Activated CD4-positive, alpha-beta T cell treated with anti-CD3 and anti-CD28 coated beads for 36 hours (primary cell): ENCODE measurements at regions not wholly inside any gene's neighbourhood (a gene's known extent, or its start where the extent isn't known, plus 50 kb on each side); places are given as distances from the start of the nearest gene placed in this dataset.
A peak's percentile ranks its signal among the peaks of the same experiment; 100 is the strongest.

Experiments
- ATAC-seq: fragments of 200-7000 bp; cut with Tn5 transposase; one replicate; pipeline ENCODE4 v1.10.0; 2021; ENCODE audit warnings: mild to moderate bottlenecking, moderate library complexity
- CTCF ChIA-PET: fragments of 350-600 bp; sonication (Branson Sonifier 250); formaldehyde crosslinking; loops from one replicate; lab custom pipeline; 2021; ENCODE audit warnings: antibody characterized with exemption; lab: Charles Lee
- POLR2A ChIA-PET: fragments of 350-600 bp; sonication (Branson Sonifier 250); formaldehyde crosslinking; loops from one replicate; lab custom pipeline; 2021; ENCODE audit warnings: antibody characterized with exemption, inconsistent platforms; lab: Charles Lee
- DNase-seq: peaks from one replicate; pipeline ENCODE4 v3.0.0-alpha.2; 2020
- H3K27ac Mint-ChIP-seq: one replicate; pipeline ENCODE4 v1.8.0; 2021; ENCODE audit warnings: mixed read lengths
- H3K27me3 Mint-ChIP-seq: one replicate; pipeline ENCODE4 v1.8.0; 2021; ENCODE audit warnings: mixed read lengths
- H3K36me3 Mint-ChIP-seq: one replicate; pipeline ENCODE4 v1.8.0; 2021; ENCODE audit warnings: low read depth, mixed read lengths
- H3K4me1 Mint-ChIP-seq: one replicate; pipeline ENCODE4 v1.8.0; 2021; ENCODE audit warnings: mixed read lengths
- H3K4me3 Mint-ChIP-seq: one replicate; pipeline ENCODE4 v1.8.0; 2021; ENCODE audit warnings: mild to moderate bottlenecking, moderate library complexity, mixed read lengths
- H3K9me3 Mint-ChIP-seq: one replicate; pipeline ENCODE4 v1.8.0; 2021; ENCODE audit warnings: low read depth, mixed read lengths
- intact Hi-C, 2 experiments: fragments of 100-400 bp; cut with DNase I in 1 of 2; cut with micrococcal nuclease in 1 of 2; formaldehyde crosslinking; loops; one replicate each; pipeline versions ENCODE4 v1.14.2 to v1.15.1; 2022 to 2024; cut with DNase I, micrococcal nuclease

GRCh38 chr15:38614621-38615020 lies 50.0 kb upstream of the RASGRP1 start:
- intact Hi-C loops, result loop anchor here in 1 of 2 experiments (10.0 kb wide), 1 partner anchor 1010 kb away; no protein-coding TSS in a partner anchor
- Mint-ChIP-seq H3K9me3 (no peaks in the 10 kb centered on the region), H3K4me1 (peaks cover 47% of the 10 kb centered on the region), H3K36me3 (peaks cover 4% of the 10 kb centered on the region), H3K27me3 (no peaks in the 10 kb centered on the region), H3K4me3 (no peak overlapping the region), H3K27ac (peak overlapping the region; percentile 44)
- DNase-seq (no peak), ATAC-seq (no peak)
- ChIA-PET CTCF (interaction anchor here (1.1 to 10.4 kb wide), 6 partner anchors 16 to 104 kb away, joined by 3 to 145 read pairs (median 12); partner anchors contain the start of gene RASGRP1), POLR2A (interaction anchor here (0.6 kb wide), 1 partner anchor 37 kb away, joined by 3 read pairs; no protein-coding TSS in a partner anchor)

- H3K9me3 Mint-ChIP-seq, result no peaks in the 10 kb centered on the region
- H3K36me3 Mint-ChIP-seq, result no peaks in the 10 kb centered on the region
- ChIA-PET POLR2A (interaction anchor here (1.2 kb wide), 1 partner anchor 9 kb away, joined by 4 read pairs; no protein-coding TSS in a partner anchor), CTCF (interaction anchor here (0.7 to 4.0 kb wide), 6 partner anchors 8 to 65 kb away, joined by 3 to 18 read pairs (median 4); no protein-coding TSS in a partner anchor)
- no peaks in the 10 kb centered on the region for H3K27me3 Mint-ChIP-seq
- ATAC-seq (no peak), DNase-seq (no peak)
- intact Hi-C loops, result loop anchor here in 1 of 2 experiments (10.0 kb wide), 1 partner anchor 1007 kb away; no protein-coding TSS in a partner anchor
- peaks cover 28% of the 10 kb centered on the region for H3K4me1 Mint-ChIP-seq
- no peak overlapping the region for H3K4me3 Mint-ChIP-seq
- no peak overlapping the region for H3K27ac Mint-ChIP-seq
Observed at GRCh38 chr15:38617831-38618230, 53.2 kb upstream of the RASGRP1 start.

GRCh38 chr15:38618242-38618955 lies 53.8 kb upstream of the RASGRP1 start:
- H3K4me1 Mint-ChIP-seq, result peaks cover 22% of the 10 kb centered on the region
- intact Hi-C loops, result loop anchor here in 1 of 2 experiments (10.0 kb wide), 1 partner anchor 1006 kb away; no protein-coding TSS in a partner anchor
- ATAC-seq, result no peak
- DNase-seq, result no peak
- no peaks in the 10 kb centered on the region for H3K27me3 Mint-ChIP-seq
- ChIA-PET POLR2A (interaction anchor here (1.2 kb wide), 1 partner anchor 8 kb away, joined by 4 read pairs; no protein-coding TSS in a partner anchor), CTCF (interaction anchor here (0.7 to 4.0 kb wide), 6 partner anchors 11 to 65 kb away, joined by 3 to 18 read pairs (median 4); no protein-coding TSS in a partner anchor)
- no peaks in the 10 kb centered on the region for H3K9me3 Mint-ChIP-seq
- H3K4me3 Mint-ChIP-seq, result no peak overlapping the region
- no peak overlapping the region for H3K27ac Mint-ChIP-seq
- H3K36me3 Mint-ChIP-seq, result no peaks in the 10 kb centered on the region

GRCh38 chr15:38620098-38620497 lies 55.5 kb upstream of the RASGRP1 start:
- Mint-ChIP-seq H3K4me3 (no peak overlapping the region), H3K27ac (no peak overlapping the region), H3K36me3 (no peaks in the 10 kb centered on the region), H3K9me3 (no peaks in the 10 kb centered on the region), H3K4me1 (peaks cover 24% of the 10 kb centered on the region), H3K27me3 (no peaks in the 10 kb centered on the region)
- ATAC-seq (no peak), DNase-seq (no peak)
- intact Hi-C loops, result no loop called here
- POLR2A ChIA-PET, result interaction anchor here (0.9 kb wide), 1 partner anchor 8 kb away, joined by 4 read pairs; no protein-coding TSS in a partner anchor
- CTCF ChIA-PET, result interaction anchor here (0.6 to 1.4 kb wide), 4 partner anchors 63 to 78 kb away, joined by 3 to 6 read pairs (median 4); no protein-coding TSS in a partner anchor

- DNase-seq (no peak), ATAC-seq (no peak)
- ChIA-PET POLR2A (interaction anchor here (0.9 kb wide), 1 partner anchor 9 kb away, joined by 4 read pairs; no protein-coding TSS in a partner anchor), CTCF (interaction anchor here (0.8 to 1.4 kb wide), 5 partner anchors 10 to 65 kb away, joined by 3 to 6 read pairs (median 4); no protein-coding TSS in a partner anchor)
- H3K4me1 Mint-ChIP-seq, result peaks cover 25% of the 10 kb centered on the region
- no peak overlapping the region for H3K27ac Mint-ChIP-seq
- H3K4me3 Mint-ChIP-seq, result no peak overlapping the region
- H3K9me3 Mint-ChIP-seq, result no peaks in the 10 kb centered on the region
- intact Hi-C loops, result no loop called here
- no peaks in the 10 kb centered on the region for H3K36me3 Mint-ChIP-seq
- H3K27me3 Mint-ChIP-seq, result no peaks in the 10 kb centered on the region
Observed at GRCh38 chr15:38620851-38621594, 56.4 kb upstream of the RASGRP1 start.

GRCh38 chr15:38622304-38622703 lies 57.7 kb upstream of the RASGRP1 start:
- H3K27me3 Mint-ChIP-seq, result no peaks in the 10 kb centered on the region
- DNase-seq (no peak), ATAC-seq (no peak)
- intact Hi-C loops, result no loop called here
- ChIA-PET POLR2A (no interaction called here), CTCF (interaction anchor here (0.6 to 1.0 kb wide), 2 partner anchors 56 to 62 kb away, joined by 3 read pairs; no protein-coding TSS in a partner anchor)
- no peaks in the 10 kb centered on the region for H3K9me3 Mint-ChIP-seq
- H3K27ac Mint-ChIP-seq, result no peak overlapping the region
- H3K4me3 Mint-ChIP-seq, result no peak overlapping the region
- peaks cover 35% of the 10 kb centered on the region for H3K4me1 Mint-ChIP-seq
- no peaks in the 10 kb centered on the region for H3K36me3 Mint-ChIP-seq

- H3K27me3 Mint-ChIP-seq, result no peaks in the 10 kb centered on the region
- CTCF ChIA-PET, result interaction anchor here (1.0 kb wide), 1 partner anchor 62 kb away, joined by 3 read pairs; no protein-coding TSS in a partner anchor
- no peak for ATAC-seq
- DNase-seq, result no peak
- H3K36me3 Mint-ChIP-seq, result no peaks in the 10 kb centered on the region
- POLR2A ChIA-PET, result no interaction called here
- peaks cover 36% of the 10 kb centered on the region for H3K4me1 Mint-ChIP-seq
- intact Hi-C loops, result no loop called here
- peak overlapping the region; percentile 7 for H3K27ac Mint-ChIP-seq
- no peaks in the 10 kb centered on the region for H3K9me3 Mint-ChIP-seq
- H3K4me3 Mint-ChIP-seq, result no peak overlapping the region
Observed at GRCh38 chr15:38622908-38623307, 58.3 kb upstream of the RASGRP1 start.

- Mint-ChIP-seq H3K4me3 (no peak overlapping the region), H3K4me1 (peaks cover 42% of the 10 kb centered on the region), H3K9me3 (no peaks in the 10 kb centered on the region), H3K27ac (no peak overlapping the region), H3K36me3 (no peaks in the 10 kb centered on the region), H3K27me3 (no peaks in the 10 kb centered on the region)
- no peak for DNase-seq
- ATAC-seq, result peak; percentile 42
- intact Hi-C loops, result no loop called here
- ChIA-PET POLR2A (no interaction called here), CTCF (interaction anchor here (1.1 to 1.4 kb wide), 4 partner anchors 9 to 59 kb away, joined by 3 to 6 read pairs (median 4); no protein-coding TSS in a partner anchor)
Observed at GRCh38 chr15:38623744-38624143, 59.1 kb upstream of the RASGRP1 start.

- Mint-ChIP-seq H3K27ac (no peak overlapping the region), H3K27me3 (no peaks in the 10 kb centered on the region), H3K9me3 (no peaks in the 10 kb centered on the region), H3K36me3 (no peaks in the 10 kb centered on the region), H3K4me3 (no peak overlapping the region), H3K4me1 (peaks cover 46% of the 10 kb centered on the region)
- ChIA-PET CTCF (interaction anchor here (1.1 to 2.3 kb wide), 6 partner anchors 8 to 62 kb away, joined by 3 to 6 read pairs (median 4); no protein-coding TSS in a partner anchor), POLR2A (interaction anchor here (0.5 to 0.6 kb wide), 2 partner anchors 12 to 72 kb away, joined by 3 read pairs; no protein-coding TSS in a partner anchor)
- DNase-seq (no peak), ATAC-seq (no peak)
- intact Hi-C loops, result no loop called here
Observed at GRCh38 chr15:38624244-38625205, 59.9 kb upstream of the RASGRP1 start.

GRCh38 chr15:38625886-38626285 lies 61.3 kb upstream of the RASGRP1 start:
- DNase-seq (no peak), ATAC-seq (no peak)
- intact Hi-C loops, result no loop called here
- no peaks in the 10 kb centered on the region for H3K9me3 Mint-ChIP-seq
- no peak overlapping the region for H3K4me3 Mint-ChIP-seq
- no peaks in the 10 kb centered on the region for H3K27me3 Mint-ChIP-seq
- ChIA-PET POLR2A (interaction anchor here (0.9 kb wide), 1 partner anchor 14 kb away, joined by 5 read pairs; no protein-coding TSS in a partner anchor), CTCF (interaction anchor here (0.7 to 2.3 kb wide), 12 partner anchors 8 to 73 kb away, joined by 3 to 10 read pairs (median 6); partner anchors contain the start of gene RASGRP1)
- peaks cover 49% of the 10 kb centered on the region for H3K4me1 Mint-ChIP-seq
- H3K27ac Mint-ChIP-seq, result no peak overlapping the region
- H3K36me3 Mint-ChIP-seq, result no peaks in the 10 kb centered on the region
